GM18873 (cell line): ENCODE measurements at regions not wholly inside any gene's neighbourhood (a gene's known extent, or its start where the extent isn't known, plus 50 kb on each side); places are given as distances from the start of the nearest gene placed in this dataset.
A peak's percentile ranks its signal among the peaks of the same experiment; 100 is the strongest.
"Not testable (repeated sequence)": the region's sequence is repeated elsewhere in the genome, so short reads cannot be mapped to it uniquely, and the experiment has no call there.

Source experiments
- ATAC-seq: cut with Tn5 transposase; IDR thresholded peaks from one replicate; pipeline ENCODE4 v1.9.1; 2021; ENCODE audit warnings: mild to moderate bottlenecking, moderate library complexity, moderate number of reproducible peaks; ENCODE audit not compliant: unreplicated experiment, low FRiP score

DNA sequence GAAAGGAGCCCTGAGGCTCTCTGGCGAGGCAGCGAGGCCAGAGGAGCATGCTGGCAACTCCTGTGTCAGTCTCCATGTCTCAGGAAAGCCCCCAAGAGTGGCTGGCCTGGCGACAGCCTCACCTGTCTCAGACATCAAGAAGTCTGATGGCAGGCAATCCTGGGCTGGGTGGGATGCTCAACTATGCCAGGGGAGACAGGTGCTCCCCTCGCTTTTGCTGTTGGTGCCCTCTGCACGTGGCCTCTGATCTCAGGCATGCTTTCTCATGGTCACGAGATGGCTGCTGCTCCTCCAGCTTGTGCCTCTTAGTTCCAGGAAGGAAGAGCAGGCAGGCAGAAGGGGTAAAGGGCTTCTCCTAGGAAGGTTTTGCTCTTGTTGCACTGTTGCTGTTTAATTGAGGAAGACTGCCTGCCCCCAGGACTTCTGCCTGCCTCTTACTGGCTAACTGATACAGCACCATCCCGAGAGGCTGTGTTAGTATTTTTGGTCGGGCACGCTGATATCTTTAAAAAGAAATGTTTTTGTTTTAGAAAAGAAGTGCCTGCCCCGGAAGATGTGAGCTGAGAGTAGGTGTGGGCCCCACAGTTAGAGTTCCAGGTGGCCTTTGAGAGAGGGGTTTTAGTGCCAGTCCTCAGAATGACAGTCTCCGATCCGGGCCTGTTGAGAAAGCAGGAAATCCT is 344.8 kb upstream of the HS6ST1 start:
- no peak for ATAC-seq

DNA sequence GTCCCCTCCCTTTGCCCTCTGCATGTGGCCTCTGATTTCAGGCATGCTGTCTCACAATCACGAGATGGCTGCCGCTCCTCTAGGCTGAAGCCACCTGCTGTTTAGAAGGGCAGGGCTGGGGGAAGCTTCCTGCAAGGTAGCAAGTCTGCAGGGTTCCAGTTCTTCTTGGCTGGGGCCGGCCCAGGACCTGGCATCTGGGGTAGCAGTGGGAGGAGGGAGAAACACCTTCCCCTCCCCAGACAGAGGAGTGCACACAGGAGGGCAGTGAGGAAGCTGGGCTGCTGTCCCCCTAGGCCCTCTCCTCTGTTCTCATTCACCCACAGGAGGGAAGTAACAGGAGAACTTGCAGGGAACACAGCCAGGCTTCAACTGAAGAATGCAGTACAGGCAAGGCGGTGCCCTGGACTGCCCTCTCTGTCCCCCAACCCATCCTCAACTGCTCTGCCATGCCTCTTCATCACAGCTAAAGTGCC is 345.9 kb upstream of the HS6ST1 start:
- no peak for ATAC-seq

DNA sequence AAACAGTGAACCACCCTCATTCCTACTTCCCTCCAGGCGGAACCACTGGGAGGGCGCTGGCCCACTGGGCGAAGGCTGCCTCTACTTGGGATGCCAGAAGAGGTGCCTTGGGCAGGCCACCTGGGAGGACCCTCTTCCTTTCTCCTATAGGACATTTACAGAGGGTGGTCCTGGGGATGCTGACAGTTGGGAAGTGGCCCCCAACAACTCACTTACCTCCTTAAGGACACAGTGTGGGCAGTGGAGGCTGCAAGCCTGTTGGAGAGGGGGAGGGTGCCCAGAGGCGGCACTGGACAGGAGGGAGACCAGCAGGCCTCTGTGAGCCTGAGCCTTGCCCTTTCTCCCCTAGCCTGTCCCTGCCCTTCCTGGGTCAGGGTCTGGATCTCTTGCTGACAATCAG is 346.4 kb upstream of the HS6ST1 start:
- no peak for ATAC-seq

DNA sequence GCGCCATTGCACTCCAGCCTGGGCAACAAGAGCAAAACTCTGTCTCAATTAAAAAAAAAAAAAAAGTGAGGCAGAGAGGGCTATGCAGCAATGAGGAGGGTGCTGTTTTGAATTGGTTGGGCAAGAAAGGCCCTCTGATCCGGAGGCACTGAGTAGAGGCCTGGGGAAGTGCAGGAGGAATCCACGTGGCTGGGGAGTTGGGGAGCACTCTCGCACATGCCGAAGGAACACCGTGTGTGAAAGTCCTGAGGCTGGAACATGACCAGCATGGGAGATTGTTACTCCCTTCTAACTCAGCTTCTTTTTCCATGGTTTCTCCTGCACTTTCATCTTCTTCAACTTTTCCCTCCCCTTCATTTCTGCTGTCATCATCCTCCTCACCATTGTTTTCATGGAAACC is 347.9 kb upstream of the HS6ST1 start:
- ATAC-seq = no peak

DNA sequence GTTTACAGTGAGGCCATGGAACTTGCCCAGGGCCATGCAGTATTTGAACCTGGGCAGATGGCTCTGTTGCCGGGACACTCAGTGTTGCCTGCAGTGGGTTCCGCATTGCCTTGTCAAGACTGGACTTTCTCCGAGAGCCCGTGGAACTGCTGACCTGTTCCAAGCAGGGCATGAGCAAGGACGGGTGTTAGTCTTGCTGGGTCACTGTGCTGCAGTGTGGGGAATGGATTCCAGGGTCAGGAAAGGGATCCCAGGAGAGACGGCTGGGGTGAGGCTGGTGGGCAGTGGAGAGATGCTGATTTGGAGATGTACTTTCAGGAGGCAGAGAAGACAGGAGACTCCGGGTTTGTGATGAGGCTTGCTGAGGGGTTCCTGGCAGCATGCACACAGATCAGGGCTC is 348.7 kb upstream of the HS6ST1 start:
- no peak for ATAC-seq

DNA sequence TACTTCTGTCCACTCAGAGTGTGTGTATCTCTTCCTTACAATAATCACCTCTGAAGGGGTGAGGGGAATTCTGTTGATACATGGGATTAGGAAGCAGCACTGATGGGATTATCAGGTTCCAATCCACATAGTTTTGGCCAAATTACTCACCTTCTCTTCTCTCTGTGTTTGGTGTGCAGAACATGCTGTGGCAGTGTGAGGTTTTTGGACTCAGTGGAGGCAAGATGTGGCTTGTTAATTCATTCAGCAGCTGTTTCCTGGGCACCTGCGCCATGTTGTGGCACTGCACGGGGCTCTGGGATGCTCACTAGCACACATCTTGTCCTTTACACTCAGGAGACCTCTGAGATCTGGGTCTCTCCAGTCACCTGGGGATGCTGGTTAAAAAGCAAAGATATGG is 350.3 kb upstream of the HS6ST1 start:
- no peak for ATAC-seq

DNA sequence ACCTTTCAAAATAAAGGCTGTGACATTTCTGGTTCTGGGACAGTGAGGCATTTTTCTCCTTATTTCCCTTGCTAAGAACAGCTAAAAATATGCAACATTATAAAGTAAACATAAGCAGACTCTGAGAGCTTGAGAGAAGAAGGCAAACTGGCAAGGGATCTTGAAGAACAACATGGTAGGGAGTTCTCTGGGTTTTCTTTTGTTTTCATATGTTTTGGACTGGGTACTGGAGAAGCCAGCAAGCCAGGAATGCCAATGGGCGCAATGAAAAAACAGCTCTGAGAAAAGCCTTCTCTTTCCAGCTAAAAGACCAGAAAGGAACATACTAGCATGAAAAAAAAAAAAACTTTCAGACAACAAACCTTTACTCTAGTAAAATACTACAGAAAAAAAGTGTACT is 351.4 kb upstream of the HS6ST1 start:
- ATAC-seq = no peak

DNA sequence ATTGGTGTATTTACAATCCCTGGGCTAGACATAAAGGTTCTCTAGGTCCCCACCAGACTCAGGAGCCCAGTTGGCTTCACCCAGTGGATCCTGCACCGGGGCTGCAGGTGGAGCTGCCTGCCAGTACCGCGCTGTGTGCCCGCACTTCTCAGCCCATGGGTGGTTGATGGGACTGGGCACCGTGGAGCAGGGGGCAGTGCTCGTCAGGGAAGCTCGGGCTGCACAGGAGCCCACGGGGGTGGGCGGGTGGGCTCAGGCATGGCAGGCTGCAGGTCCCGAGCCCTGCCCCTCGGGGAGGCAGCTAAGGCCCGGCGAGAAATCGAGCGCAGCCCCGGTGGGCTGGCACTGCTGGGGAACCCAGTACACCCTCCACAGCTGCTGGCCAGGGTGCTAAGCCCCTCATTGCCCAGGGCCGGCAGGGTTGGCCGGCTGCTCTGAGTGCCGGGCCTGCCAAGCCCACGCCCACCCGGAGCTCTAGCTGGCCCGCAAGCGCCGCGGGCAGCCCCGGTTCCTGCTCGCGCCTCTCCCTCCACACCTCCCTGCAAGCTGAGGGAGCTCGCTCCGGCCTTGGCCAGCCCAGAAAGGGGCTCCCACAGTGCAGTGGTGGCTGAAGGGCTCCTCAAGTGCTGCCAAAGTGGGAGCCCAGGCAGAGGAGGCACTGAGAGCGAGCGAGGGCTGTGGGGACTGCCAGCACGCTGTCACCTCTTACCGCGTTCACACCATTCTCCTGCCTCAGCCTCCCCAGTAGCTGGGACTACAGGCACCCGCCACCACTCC is 353.5 kb upstream of the HS6ST1 start:
- not testable (repeated sequence) for ATAC-seq

DNA sequence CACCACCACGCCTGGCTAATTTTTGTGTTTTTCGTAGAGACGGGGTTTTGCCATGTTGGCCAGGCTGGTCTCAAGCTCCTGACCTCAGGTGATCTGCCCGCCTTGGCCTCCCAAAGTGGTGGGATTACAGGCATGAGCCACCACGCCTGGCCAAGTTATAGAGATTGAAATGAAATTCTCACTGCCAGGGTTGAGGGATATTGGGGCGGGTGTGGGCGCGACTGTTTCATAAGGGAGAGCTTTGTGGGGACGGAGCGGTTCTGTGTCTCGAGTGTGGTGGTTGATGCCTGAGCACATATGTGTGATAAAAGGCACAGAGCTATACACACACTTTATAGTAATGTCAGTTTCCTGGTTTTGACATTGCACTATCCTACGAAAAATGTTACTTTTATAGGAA is 361.0 kb upstream of the HS6ST1 start:
- ATAC-seq = not testable (repeated sequence)

DNA sequence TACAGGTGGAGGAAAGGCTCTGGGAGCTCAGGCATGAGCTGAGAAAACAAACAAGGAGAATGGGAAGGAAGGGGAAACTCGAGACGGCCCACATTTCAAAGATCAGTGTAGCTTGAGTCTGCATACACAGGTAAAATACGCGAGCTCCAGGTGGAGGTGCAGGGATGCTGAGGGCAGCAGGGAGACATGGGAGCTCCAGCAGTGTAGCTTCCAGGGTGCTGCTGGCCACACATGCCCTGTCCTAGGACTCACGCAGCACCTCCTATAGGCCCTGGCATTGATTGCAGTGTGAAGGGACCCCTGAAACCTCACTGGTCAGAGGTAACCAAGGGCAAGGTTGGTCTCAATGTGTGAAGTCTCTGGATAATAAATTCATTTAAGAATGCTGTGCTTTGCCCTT is 362.8 kb upstream of the HS6ST1 start:
- no peak for ATAC-seq

DNA sequence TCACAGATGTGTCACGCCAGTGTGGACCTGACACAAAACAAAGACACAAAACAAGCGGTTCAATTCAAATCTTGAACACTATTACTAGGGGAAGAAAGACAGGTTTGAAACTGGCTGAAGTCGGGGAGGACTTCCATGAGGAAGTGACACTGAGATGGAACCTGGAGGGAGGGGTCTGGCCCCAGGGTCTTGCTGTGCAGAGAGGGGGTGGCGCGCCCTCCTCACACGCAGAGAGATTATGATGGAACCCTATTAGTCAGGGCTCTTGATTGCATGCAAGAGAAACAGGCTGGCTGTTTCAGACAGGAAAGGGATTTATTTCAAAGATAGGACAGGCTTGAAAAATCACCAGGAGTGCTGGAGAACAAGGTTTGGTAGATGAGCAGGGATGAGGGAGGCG is 363.6 kb upstream of the HS6ST1 start:
- no peak for ATAC-seq

DNA sequence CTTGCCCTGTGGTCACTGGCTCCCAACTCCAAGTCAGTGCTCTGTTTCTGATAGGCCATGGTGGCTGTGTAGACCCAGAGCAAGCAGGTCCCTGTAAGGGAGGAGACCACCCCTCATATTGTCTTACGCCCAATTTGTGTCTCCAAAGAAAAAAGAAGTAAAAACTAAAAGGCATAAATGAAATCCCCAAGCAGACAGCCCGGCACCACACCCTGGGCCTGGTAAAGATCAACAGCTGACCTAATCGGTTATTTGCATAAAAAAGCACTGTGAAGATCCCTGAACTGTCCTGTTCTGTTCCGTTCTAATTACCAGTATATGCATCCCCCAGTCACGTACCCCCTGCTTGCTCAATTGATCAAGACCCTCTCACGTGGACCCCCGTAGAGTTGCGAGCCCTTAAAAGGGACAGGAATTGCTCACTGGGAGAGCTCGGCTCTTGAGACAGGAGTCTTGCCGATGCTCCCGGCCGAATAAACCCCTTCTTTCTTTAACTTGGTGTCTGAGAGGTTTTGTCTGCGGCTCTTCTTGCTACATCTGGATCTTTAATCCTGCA is 364.1 kb upstream of the HS6ST1 start:
- ATAC-seq = no peak

DNA sequence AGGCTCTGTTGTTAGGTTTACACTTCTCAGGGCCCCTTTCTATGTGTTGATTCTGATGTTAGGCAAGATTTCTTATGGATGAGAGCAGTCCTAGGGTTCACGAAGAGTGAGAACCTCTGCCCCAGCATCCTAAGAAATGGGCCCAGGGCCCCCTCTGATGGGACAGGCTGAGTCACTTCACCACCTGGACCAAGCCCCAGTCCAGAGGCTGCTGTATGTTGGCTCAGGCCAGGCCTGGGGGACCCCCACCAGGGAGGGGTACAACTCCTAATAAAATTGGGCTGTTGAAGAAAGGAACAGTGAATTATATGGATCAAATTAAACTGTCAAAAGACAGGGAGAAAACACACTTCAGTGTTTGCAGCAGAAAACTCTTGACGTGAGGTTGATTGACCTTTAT is 365.9 kb upstream of the HS6ST1 start:
- ATAC-seq = no peak

DNA sequence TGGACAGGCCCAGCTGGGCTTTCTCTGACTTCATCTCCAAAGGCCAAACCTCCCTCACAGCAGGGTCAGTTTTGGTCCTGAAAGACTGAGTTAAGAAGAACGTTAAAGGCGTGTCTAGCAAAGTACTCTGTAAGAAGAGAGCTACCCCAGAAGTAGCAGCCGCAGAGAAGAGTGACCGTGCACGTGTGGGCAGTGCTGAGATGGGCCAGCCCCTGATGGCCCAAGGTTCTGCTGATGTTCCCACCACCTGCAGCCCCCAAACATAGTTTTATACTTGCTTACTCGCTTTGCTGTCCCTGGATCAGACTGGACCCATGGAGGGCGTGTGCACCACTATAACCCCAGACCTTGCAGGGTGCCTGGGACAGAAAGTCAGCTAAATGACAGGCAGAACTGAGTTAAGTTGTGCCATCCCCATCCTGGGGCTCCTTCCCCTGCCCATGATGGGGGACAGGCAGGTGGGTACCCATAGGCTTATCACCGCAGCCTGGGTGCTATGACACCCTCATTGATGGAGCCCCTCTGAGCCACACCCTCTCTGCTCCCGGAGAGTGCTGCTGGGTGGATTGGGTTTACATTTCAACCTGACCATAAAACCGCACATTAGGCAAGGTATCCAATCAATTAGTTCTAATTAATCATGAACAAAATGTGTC is 367.3 kb upstream of the HS6ST1 start:
- peak; percentile 23 for ATAC-seq

DNA sequence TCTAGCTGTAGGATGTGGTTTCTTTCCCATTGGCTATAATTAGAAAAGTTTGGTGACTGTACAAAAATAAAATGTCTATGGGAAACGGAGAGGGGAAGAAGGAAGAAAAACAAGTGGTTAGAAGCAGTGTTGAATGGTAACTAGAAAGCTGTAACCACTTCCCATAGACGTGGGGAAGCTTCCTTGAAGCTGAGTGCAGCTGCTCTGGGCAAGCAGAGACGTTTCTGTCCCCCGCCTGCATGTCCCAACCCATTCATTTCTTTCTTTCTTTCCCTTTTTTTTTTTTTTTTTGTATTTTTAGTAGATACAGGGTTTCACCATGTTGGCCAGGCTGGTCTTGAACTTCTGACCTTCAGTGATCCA is 367.8 kb upstream of the HS6ST1 start:
- peak; percentile 54 for ATAC-seq

DNA sequence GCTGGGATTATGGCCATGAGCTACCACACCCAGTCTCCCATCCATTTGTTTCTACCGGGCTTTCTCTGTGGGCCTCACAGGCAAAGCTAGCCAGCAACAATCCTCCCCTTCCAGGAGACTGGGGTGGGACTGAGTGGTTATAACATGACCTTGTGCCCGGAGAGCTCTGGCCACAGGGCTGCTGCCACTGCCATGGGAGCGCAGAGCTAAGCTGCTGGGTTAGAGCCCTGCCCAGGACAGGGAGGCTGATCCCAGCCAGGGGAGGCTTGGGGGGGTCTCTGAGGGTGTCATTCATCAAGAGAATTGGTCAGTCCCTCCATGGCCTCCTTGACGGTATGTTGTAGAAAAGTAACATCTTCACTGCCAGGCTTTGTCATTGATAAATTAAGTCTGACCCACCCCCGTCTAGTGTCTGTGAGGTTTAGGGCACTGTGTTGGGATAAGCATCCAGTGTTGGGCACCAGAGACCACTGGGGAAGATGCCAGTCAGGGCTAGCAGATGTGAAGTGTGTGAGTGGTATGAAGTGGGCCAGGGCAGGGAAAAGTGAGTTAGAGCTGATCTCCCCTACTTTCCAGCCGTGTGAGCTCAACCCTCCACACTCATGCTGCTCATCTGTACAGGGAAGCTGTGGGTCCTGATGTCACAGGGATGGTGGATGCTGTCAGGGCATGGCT is 368.4 kb upstream of the HS6ST1 start:
- ATAC-seq = no peak

DNA sequence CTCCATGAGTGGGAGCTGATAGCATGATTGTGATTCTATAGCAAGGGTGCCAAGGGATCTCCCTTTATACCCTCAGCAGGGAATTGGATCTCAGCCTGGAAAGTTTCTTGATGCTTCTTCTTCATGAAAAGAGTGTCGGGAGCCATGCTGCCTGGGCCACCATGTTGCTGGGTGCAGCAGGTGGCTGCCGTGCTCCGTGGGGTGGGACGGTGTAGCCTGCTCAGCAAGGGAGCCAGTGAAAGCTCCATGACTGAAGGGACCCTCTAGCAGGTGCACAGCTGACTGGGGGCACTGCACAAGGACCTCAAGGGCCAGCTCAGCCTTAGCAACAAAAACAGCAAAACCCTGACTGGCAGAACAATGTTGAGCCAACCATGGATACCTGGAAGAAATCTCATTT is 368.9 kb upstream of the HS6ST1 start:
- ATAC-seq = no peak

DNA sequence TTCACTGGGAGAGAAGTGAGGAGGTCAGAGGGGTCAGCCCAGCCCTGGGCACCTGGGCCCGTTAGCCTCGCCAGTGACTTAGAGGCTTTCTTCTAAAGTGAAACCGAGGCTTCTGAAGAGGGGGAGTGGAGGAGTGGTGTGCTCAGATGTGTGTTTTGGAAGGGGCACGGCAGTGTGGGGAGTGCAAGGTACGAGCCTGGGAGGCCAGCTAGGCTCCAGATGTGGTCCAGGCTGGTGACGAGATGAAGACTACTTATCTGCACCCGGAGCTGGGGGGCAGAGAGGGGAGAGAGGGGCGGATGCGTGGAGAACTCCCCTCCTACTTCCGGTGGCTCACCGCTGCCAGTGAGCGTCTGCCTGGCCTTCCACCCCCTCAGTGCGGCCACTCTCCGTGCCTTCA is 371.3 kb upstream of the HS6ST1 start:
- no peak for ATAC-seq

DNA sequence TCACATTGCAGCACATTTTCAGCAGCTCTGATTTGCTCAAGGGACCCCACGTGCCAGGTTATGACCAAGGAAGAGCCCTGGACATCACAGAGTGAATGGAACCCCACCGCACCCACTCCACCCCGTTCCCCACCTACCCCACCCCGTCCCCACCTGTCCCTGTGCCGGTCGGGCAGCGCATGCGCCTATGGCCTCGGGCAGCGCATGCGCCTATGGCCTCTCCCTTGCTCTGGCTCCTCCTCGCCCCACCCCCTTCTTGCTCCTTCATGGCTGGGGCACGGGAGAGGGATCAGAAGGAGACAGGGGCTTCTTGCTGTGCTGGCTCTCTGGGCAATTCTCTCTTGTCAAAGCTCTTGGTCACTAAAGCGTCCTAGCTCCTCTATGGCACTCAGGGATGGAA is 371.8 kb upstream of the HS6ST1 start:
- ATAC-seq = no peak

DNA sequence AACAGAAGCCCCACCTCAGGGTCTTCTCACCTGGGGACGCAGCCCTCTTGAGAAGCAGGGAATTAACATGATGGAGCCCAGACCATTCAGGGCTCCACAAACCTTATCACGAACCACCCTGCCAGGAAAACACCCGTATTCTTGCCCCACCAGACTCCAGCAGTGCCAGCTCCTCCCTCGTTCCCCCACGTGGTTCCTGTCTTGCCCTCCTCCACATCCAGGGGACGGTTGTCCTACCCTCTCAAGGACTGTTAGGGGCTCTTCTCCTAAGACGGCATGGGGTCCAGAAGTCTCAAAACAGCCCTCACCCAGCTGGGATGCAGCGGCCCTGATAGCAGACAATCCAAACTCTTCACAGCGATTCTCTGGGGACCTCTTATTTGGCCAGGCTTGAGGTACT is 372.2 kb upstream of the HS6ST1 start:
- ATAC-seq = no peak

DNA sequence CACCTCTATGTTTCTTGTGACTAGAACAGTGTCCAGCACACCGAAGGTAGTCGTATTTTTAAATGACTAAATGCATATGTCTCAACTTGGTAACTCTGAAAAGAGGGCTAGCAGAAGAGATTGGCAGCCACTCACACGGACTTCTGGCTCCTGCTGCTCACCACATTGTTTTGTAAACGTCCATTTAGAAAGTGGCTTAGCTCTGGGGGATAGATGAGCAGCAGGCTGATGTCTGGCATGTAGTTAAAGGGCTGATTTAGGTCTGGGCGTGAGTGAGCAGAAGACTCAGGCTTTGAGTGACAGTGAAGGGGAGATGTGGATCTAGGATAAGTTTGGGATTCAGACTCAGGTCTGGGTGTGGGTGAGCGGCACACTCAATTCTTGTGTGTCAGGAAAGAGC is 372.9 kb upstream of the HS6ST1 start:
- no peak for ATAC-seq
